Fibroblast of lung (primary cell): ENCODE measurements at regions not wholly inside any gene's neighbourhood (a gene's known extent, or its start where the extent isn't known, plus 50 kb on each side); places are given as distances from the start of the nearest gene placed in this dataset.

Source experiments
- CTCF ChIP-seq, 2 donors: IDR thresholded peaks in 1 of 2; conservative IDR thresholded peaks in 1 of 2; 1 replicate in 1 of 2; 2 replicates in 1 of 2; pipeline ENCODE4 v1.5.1; 2011 to 2012; ENCODE audit warnings: low read length in 2 of 2, control low read depth in 1 of 2, inconsistent platforms in 1 of 2, low read depth in 1 of 2, mild to moderate bottlenecking in 1 of 2
- EZH2 ChIP-seq: IDR thresholded peaks from 2 replicates; pipeline ENCODE4 v1.5.1; 2012; ENCODE audit warnings: low read length, control low read depth, mild to moderate bottlenecking; ENCODE audit errors: missing control alignments

GRCh38 chr16:17744921-17745572 is 274.3 kb upstream of the XYLT1 start:
- TF ChIP-seq CTCF (conservative IDR thresholded peaks at IDR 0.05 in 1 of 2, IDR thresholded peaks at IDR 0.05 in 1 of 2; ENCODE audit: low read depth in 1 of 2, low read length in 2 of 2) (no peak), EZH2 (no peak)
